Muscle layer of colon (tissue), 2 donors: ENCODE measurements at regions not wholly inside any gene's neighbourhood (a gene's known extent, or its start where the extent isn't known, plus 50 kb on each side); places are given as distances from the start of the nearest gene placed in this dataset.

ENCODE experiments used
- H3K27ac ChIP-seq: one replicate; pipeline ENCODE4 v1.7.0; 2013; ENCODE audit warnings: low read depth, mild to moderate bottlenecking, low read length, moderate library complexity
- H3K27me3 ChIP-seq, 2 donors: one replicate each; pipeline ENCODE4 v1.7.0; 2013; ENCODE audit warnings: low read length in 2 of 2, mild to moderate bottlenecking in 2 of 2; ENCODE audit not compliant: insufficient read depth in 2 of 2, control insufficient read depth in 1 of 2
- H3K36me3 ChIP-seq: one replicate; pipeline ENCODE4 v1.7.0; 2013; ENCODE audit warnings: mild to moderate bottlenecking, low read length; ENCODE audit not compliant: insufficient read depth
- H3K4me1 ChIP-seq: one replicate; pipeline ENCODE4 v1.7.0; 2013; ENCODE audit warnings: mild to moderate bottlenecking, low read length; ENCODE audit not compliant: insufficient read depth
- H3K4me3 ChIP-seq, 2 donors: one replicate each; pipeline ENCODE4 v1.7.0; 2013; ENCODE audit warnings: low read length in 2 of 2, low read depth in 1 of 2, mild to moderate bottlenecking in 1 of 2, moderate library complexity in 1 of 2
- H3K9ac ChIP-seq: one replicate; pipeline ENCODE4 v1.7.0; 2013; ENCODE audit warnings: low read length
- H3K9me3 ChIP-seq: one replicate; pipeline ENCODE4 v1.7.0; 2013; ENCODE audit warnings: mild to moderate bottlenecking, low read length
- donor health status: abdominal sarcoma.
- donor health status: Adenocarcinoma of cecum.

- H3K9ac ChIP-seq = no peak overlapping the region
- no peak overlapping the region for H3K4me3 ChIP-seq
- no peaks in the 10 kb centered on the region for H3K4me1 ChIP-seq
- H3K27me3 ChIP-seq = no peaks in the 10 kb centered on the region
- no peaks in the 10 kb centered on the region for H3K9me3 ChIP-seq
- no peaks in the 10 kb centered on the region for H3K36me3 ChIP-seq
- H3K27ac ChIP-seq = no peak overlapping the region
These were observed 799.9 kb downstream of the TNS3 start for GRCh38 chr7:46781901-46782439.

- Histone ChIP-seq H3K4me3 (no peak overlapping the region), H3K27ac (no peak overlapping the region), H3K4me1 (no peaks in the 10 kb centered on the region), H3K27me3 (no peaks in the 10 kb centered on the region), H3K9ac (no peak overlapping the region), H3K36me3 (no peaks in the 10 kb centered on the region), H3K9me3 (no peaks in the 10 kb centered on the region)
These were observed 805.1 kb downstream of the TNS3 start for GRCh38 chr7:46776790-46777189.

- H3K9me3 ChIP-seq = no peaks in the 10 kb centered on the region
- H3K27ac ChIP-seq = no peak overlapping the region
- no peaks in the 10 kb centered on the region for H3K27me3 ChIP-seq
- no peaks in the 10 kb centered on the region for H3K4me1 ChIP-seq
- H3K4me3 ChIP-seq = no peak overlapping the region
- no peak overlapping the region for H3K9ac ChIP-seq
- H3K36me3 ChIP-seq = no peaks in the 10 kb centered on the region
These were observed 806.1 kb downstream of the TNS3 start for GRCh38 chr7:46775776-46776175.

GRCh38 chr7:46775020-46775419 lies 806.9 kb downstream of the TNS3 start:
- Histone ChIP-seq H3K4me1 (no peaks in the 10 kb centered on the region), H3K4me3 (no peak overlapping the region), H3K9ac (no peak overlapping the region), H3K27ac (no peak overlapping the region), H3K36me3 (no peaks in the 10 kb centered on the region), H3K9me3 (no peaks in the 10 kb centered on the region), H3K27me3 (no peaks in the 10 kb centered on the region)

GRCh38 chr7:46774515-46774914 lies 807.4 kb downstream of the TNS3 start:
- Histone ChIP-seq H3K27ac (no peak overlapping the region), H3K4me3 (no peak overlapping the region), H3K9me3 (no peaks in the 10 kb centered on the region), H3K27me3 (no peaks in the 10 kb centered on the region), H3K36me3 (no peaks in the 10 kb centered on the region), H3K4me1 (no peaks in the 10 kb centered on the region), H3K9ac (no peak overlapping the region)

GRCh38 chr7:46772776-46773175 lies 809.1 kb downstream of the TNS3 start:
- Histone ChIP-seq H3K27ac (no peak overlapping the region), H3K4me3 (no peak overlapping the region), H3K4me1 (no peaks in the 10 kb centered on the region), H3K9ac (no peak overlapping the region), H3K36me3 (no peaks in the 10 kb centered on the region), H3K9me3 (no peaks in the 10 kb centered on the region), H3K27me3 (no peaks in the 10 kb centered on the region)

GRCh38 chr7:46767071-46767470 lies 814.8 kb downstream of the TNS3 start:
- Histone ChIP-seq H3K27ac (no peak overlapping the region), H3K9me3 (no peaks in the 10 kb centered on the region), H3K4me1 (peaks cover 6% of the 10 kb centered on the region), H3K4me3 (no peak overlapping the region), H3K36me3 (no peaks in the 10 kb centered on the region), H3K27me3 (no peaks in the 10 kb centered on the region), H3K9ac (no peak overlapping the region)

GRCh38 chr7:46764100-46764936 lies 817.6 kb downstream of the TNS3 start:
- Histone ChIP-seq H3K36me3 (no peaks in the 10 kb centered on the region), H3K27me3 (no peaks in the 10 kb centered on the region), H3K27ac (no peak overlapping the region), H3K9me3 (no peaks in the 10 kb centered on the region), H3K4me1 (peaks cover 6% of the 10 kb centered on the region), H3K4me3 (no peak overlapping the region), H3K9ac (no peak overlapping the region)

GRCh38 chr7:46763344-46763743 lies 818.6 kb downstream of the TNS3 start:
- Histone ChIP-seq H3K36me3 (no peaks in the 10 kb centered on the region), H3K9me3 (no peaks in the 10 kb centered on the region), H3K4me3 (no peak overlapping the region), H3K4me1 (peaks cover 6% of the 10 kb centered on the region), H3K27me3 (no peaks in the 10 kb centered on the region), H3K9ac (no peak overlapping the region), H3K27ac (no peak overlapping the region)

- Histone ChIP-seq H3K4me3 (no peak overlapping the region), H3K36me3 (no peaks in the 10 kb centered on the region), H3K27ac (no peak overlapping the region), H3K9me3 (no peaks in the 10 kb centered on the region), H3K27me3 (no peaks in the 10 kb centered on the region), H3K9ac (no peak overlapping the region), H3K4me1 (peaks cover 6% of the 10 kb centered on the region)
These were observed 822.0 kb downstream of the TNS3 start for GRCh38 chr7:46759711-46760480.

- no peaks in the 10 kb centered on the region for H3K36me3 ChIP-seq
- H3K27me3 ChIP-seq = no peaks in the 10 kb centered on the region
- H3K27ac ChIP-seq = no peak overlapping the region
- no peak overlapping the region for H3K4me3 ChIP-seq
- H3K4me1 ChIP-seq = peaks cover 21% of the 10 kb centered on the region
- H3K9ac ChIP-seq = no peak overlapping the region
- H3K9me3 ChIP-seq = no peaks in the 10 kb centered on the region
These were observed 824.9 kb downstream of the TNS3 start for GRCh38 chr7:46756996-46757395.
